VCaP (cell line): ENCODE measurements at regions not wholly inside any gene's neighbourhood (a gene's known extent, or its start where the extent isn't known, plus 50 kb on each side); places are given as distances from the start of the nearest gene placed in this dataset.

ENCODE experiments used
- H3K27ac ChIP-seq: fragments of 450-650 bp; 2 replicates; pipeline ENCODE4 v1.5.1; 2017
- TF ChIP-seq, protein P1 (sequence below): fragments of 450-650 bp; conservative IDR thresholded peaks from 2 replicates; pipeline ENCODE4 v1.5.1; 2017; ENCODE audit warnings: mild to moderate bottlenecking, moderate library complexity

DNA sequence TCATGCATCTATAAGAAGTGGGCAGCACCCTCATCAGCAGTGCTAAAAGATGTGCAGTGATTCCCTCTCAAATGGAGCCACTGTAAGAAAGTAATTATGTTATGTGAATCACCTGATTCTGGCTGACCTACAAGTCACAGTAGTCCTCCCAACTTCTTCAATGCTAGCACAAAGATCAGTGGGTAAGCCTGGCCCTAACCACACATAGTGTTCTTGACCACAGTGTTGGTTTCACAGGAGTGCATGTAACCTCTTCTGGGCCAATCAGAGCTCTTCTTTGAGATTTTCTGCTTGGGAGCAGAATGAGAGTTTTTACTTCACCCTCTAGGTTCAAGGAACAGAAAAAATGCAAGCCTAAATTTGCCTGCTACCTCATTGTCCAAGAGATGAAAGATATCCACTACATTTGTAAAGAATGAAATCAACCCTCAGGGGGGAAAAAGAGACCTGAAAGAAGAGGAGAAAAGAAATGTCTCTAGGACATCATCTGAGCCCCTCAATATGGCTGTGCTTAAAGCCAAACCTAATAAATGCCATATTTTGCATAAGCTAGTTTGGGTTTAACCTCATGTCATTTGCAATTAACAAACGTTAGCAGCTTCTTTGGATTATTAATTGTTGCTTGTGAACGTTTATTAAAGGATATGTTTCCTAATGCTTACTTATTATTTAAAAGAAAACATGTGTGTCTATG is 65.3 kb upstream of the ADRB2 start:
- H3K27ac ChIP-seq, result no peak overlapping the region

DNA sequence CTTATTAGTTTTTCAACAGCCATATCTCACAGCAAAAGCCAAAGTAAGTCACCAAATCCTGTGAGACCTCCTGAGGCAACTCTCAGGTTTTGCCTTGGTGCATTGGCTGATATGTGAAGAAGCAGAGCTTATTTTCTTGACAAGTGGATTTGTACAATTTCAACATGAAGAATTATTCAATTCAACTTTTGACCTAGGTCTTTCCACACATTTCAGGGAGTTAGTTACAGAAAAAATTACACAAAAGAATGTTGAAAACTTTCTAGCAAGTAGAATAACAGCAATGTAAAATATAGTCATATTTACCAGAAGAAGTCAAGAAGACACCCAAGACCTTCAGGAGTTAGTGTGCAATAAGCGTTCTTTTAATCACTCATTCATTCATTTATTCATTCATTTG is 62.4 kb upstream of the ADRB2 start:
- no peak overlapping the region for H3K27ac ChIP-seq

More for the DNA sequence above, 65.3 kb upstream of the ADRB2 start:
- TF ChIP-seq, protein P1, sequence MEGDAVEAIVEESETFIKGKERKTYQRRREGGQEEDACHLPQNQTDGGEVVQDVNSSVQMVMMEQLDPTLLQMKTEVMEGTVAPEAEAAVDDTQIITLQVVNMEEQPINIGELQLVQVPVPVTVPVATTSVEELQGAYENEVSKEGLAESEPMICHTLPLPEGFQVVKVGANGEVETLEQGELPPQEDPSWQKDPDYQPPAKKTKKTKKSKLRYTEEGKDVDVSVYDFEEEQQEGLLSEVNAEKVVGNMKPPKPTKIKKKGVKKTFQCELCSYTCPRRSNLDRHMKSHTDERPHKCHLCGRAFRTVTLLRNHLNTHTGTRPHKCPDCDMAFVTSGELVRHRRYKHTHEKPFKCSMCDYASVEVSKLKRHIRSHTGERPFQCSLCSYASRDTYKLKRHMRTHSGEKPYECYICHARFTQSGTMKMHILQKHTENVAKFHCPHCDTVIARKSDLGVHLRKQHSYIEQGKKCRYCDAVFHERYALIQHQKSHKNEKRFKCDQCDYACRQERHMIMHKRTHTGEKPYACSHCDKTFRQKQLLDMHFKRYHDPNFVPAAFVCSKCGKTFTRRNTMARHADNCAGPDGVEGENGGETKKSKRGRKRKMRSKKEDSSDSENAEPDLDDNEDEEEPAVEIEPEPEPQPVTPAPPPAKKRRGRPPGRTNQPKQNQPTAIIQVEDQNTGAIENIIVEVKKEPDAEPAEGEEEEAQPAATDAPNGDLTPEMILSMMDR, result no peak

DNA sequence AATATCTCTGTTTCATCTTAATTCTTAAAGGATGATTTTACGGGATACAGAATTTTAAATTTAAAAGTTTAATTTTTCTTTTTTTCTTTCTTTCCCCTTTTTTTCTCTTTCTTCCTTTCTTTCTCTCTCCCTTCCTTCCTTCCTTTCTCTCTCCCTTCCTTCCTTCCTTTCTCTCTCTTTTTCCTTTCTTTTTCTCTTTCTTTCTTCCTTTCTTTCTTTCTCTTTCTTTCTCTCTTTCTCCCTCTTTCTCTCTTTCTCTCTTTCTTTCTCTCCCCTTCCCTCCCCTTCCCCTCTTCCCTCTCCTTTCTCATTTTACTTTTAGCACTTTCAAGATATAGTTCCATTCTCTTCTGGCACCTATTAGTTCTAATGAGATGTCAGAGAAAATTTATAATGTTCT is 61.4 kb upstream of the ADRB2 start:
- TF ChIP-seq, protein P1, result no peak
- H3K27ac ChIP-seq, result no peak overlapping the region

More for the DNA sequence above, 62.4 kb upstream of the ADRB2 start:
- TF ChIP-seq, protein P1, result no peak

DNA sequence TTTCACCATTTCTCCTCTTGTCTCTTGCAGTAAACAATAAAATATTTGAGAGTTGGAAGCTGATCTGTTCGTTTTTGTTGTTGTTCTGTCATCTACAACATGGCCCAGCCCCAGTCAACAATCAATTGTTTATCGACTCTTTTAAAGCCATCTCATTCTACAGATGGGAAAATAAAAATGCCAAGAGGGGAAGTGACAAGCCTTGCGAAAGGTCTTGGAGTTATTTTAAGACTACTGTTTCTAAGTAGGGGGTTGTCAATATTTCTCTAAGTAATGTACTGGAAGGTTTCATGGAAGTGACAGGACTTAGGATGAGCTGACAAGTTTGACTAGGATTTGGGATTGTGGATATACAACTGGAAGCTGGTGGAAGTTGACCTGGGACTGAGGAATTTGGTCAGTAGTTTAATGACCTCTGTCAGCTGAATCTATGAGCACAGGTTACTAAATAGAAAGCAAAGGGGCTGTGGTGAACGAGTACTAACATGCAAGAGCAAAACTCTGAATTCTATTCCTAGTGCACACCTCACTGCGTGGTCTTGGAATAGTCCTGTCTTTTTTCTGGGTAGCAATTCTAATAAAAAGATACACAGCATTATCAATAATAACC is 57.5 kb upstream of the ADRB2 start:
- H3K27ac ChIP-seq, result no peak overlapping the region

DNA sequence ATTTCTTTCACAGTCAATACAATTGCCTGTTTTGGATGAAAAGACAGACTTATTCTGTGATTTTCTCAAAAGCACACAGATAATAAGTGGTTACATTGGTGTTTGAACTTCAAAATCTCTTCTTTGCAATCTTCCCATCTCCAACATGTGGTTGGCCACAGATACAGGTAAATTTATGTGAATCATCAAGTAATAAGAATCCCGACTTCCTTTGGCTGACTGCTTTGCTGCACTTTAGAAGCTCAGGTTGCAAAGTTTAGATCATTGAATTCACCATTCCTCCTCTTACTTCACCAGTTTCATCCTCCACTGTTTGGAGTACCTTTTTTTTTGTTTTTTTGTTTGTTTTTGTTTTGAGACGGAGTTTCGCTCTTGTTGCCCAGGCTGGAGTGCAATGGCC is 56.5 kb upstream of the ADRB2 start:
- TF ChIP-seq, protein P1, result no peak
- H3K27ac ChIP-seq, result no peak overlapping the region

More for the DNA sequence above, 57.5 kb upstream of the ADRB2 start:
- TF ChIP-seq, protein P1, result no peak

DNA sequence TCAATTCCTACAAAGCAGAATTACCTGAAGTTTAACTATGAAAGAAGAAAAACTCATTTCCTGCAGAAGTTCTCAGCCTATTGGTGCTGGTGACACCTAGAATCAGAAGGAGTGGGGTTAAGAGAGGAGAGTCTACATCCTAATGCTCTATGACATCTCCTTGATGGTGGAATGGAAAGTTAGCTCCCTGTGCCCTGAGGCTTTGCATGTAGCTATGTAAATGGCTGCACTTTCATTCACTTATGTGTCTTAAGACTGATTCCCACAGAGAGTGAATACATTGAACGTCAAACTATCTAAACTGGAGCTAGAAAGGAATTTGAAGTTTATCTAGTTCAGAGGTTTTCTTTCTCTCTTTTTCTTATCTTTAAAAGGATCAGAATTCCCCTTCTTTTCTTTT is 52.1 kb upstream of the ADRB2 start:
- no peak overlapping the region for H3K27ac ChIP-seq
- TF ChIP-seq, protein P1, result no peak

DNA sequence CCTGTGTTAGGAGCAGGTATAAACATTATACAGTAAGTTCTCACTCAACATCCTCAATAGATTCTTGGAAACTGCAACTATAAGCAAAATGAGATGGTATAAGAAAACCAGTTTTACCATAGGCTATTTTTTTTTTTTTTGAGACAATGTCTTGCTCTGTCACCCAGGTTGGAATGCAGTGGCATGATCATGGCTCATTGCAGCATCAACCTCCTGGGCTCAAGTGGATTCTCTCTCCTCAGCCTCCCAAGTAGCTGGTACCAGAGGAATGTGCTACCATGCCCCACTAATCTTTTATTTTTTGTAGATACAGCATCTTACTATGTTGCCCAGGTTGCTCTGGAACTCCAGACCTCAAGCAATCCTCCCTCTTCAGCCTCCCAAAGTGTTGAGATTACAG is 50.1 kb upstream of the ADRB2 start:
- no peak overlapping the region for H3K27ac ChIP-seq
- TF ChIP-seq, protein P1, result no peak
